ENCODE measurements at regions not wholly inside any gene's neighbourhood (a gene's known extent, or its start where the extent isn't known, plus 50 kb on each side); places are given as distances from the start of the nearest gene placed in this dataset.
"Not testable (repeated sequence)": the region's sequence is repeated elsewhere in the genome, so short reads cannot be mapped to it uniquely, and the experiment has no call there.

- no peak for DNase-seq
Measured at GRCh38 chrX:45804276-45804675, 603.6 kb upstream of the DIPK2B start.

- DNase-seq, result no peak
Measured at GRCh38 chrX:45803383-45803921, 602.8 kb upstream of the DIPK2B start.

GRCh38 chrX:45801554-45801953, 600.9 kb upstream of the DIPK2B start:
- no peak for DNase-seq

GRCh38 chrX:45800746-45801453, 600.2 kb upstream of the DIPK2B start:
- DNase-seq, result not testable (repeated sequence)

- no peak for DNase-seq
Measured at GRCh38 chrX:45799576-45799975, 598.9 kb upstream of the DIPK2B start.

GRCh38 chrX:45795546-45795945, 594.9 kb upstream of the DIPK2B start:
- DNase-seq, result no peak

- no peak for DNase-seq
Measured at GRCh38 chrX:45794995-45795337, 594.3 kb upstream of the DIPK2B start.

- DNase-seq, result no peak
Measured at GRCh38 chrX:45794323-45794994, 593.8 kb upstream of the DIPK2B start.

GRCh38 chrX:45788941-45789348, 588.3 kb upstream of the DIPK2B start:
- DNase-seq, result no peak

- no peak for DNase-seq
Measured at GRCh38 chrX:45788315-45788714, 587.6 kb upstream of the DIPK2B start.

GRCh38 chrX:45784590-45784989, 583.9 kb upstream of the DIPK2B start:
- no peak for DNase-seq

GRCh38 chrX:45783002-45783401, 582.3 kb upstream of the DIPK2B start:
- DNase-seq, result no peak

- no peak for DNase-seq
Measured at GRCh38 chrX:45781901-45782553, 581.4 kb upstream of the DIPK2B start.

GRCh38 chrX:45778616-45779015, 577.9 kb upstream of the DIPK2B start:
- DNase-seq, result no peak

- no peak for DNase-seq
Measured at GRCh38 chrX:45777366-45777765, 576.7 kb upstream of the DIPK2B start.

- DNase-seq, result no peak
Measured at GRCh38 chrX:45775468-45775867, 574.8 kb upstream of the DIPK2B start.

GRCh38 chrX:45774961-45775360, 574.3 kb upstream of the DIPK2B start:
- DNase-seq, result no peak

GRCh38 chrX:45773572-45773971, 572.9 kb upstream of the DIPK2B start:
- no peak for DNase-seq

GRCh38 chrX:45771560-45772340, 571.1 kb upstream of the DIPK2B start:
- DNase-seq, result peak; percentile 32

GRCh38 chrX:45771114-45771513, 570.4 kb upstream of the DIPK2B start:
- DNase-seq, result no peak

- DNase-seq, result peak; percentile 83
Measured at GRCh38 chrX:45769761-45770582, 569.3 kb upstream of the DIPK2B start.

- DNase-seq, result no peak
Measured at GRCh38 chrX:45768666-45769236, 568.1 kb upstream of the DIPK2B start.

Data from femur (tissue), 1 donor.